ENCODE measurements at regions not wholly inside any gene's neighbourhood (a gene's known extent, or its start where the extent isn't known, plus 50 kb on each side); places are given as distances from the start of the nearest gene placed in this dataset.

DNA sequence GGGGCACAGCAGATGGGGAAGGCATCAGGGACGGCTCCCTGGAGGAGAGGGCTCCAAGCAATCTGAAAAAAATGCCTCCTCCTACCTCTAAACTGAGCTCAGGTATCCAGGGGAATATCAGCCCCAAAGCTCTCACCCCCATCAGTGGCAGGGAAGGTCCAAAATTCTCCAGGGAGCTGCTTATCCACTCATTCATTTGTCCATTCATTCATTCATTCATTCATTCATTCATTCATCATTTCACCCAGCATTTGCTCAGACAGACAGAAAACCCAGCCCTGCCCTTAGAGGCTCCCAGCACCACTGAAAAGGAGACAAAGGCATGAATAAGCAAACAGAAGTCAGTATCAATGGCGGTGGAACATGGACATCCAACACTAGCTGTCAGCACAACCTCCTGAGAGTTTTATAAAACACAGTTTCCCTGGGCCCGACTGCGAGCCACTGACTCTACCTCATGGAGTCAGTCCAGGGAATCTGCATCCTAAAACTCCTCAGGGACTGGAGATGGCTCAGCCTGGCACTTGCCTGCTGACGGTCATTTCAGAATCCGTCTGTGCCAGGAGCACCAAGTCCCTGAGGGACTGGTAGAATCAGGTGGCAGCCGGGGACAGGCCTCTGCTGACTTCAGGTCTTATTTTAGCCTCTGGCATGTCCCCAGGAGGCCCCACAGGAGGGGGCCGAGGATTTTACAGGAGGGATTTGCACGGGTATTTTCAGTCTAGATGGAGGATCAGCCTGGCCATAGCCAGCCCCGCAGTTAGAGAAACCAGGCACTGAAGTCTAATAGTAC is 164.6 kb downstream of the MN1 start:
- DNase-seq (ENCODE audit: low read depth in 2 of 3, low spot score in 1 of 3), result no peak

DNA sequence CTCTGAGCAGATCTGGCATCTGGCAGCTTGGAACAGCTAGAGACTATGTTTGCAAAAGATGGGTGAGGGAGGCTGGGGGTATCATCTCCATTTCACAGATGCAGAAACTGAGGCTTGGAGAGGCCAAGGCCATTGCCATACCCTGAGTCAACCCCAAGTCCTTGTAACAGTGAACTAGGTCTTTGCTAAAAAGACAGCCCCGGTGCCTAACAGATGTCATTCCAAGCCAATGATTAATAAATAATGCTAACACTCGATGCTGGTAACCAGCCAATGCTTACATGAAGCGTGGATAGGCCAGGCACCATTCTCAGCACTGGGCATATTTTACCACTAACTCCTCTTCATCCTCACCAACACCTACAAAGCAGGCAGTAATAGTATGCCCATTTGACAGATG is 164.0 kb downstream of the MN1 start:
- DNase-seq (ENCODE audit: low read depth in 2 of 3, low spot score in 1 of 3), result no peak

DNA sequence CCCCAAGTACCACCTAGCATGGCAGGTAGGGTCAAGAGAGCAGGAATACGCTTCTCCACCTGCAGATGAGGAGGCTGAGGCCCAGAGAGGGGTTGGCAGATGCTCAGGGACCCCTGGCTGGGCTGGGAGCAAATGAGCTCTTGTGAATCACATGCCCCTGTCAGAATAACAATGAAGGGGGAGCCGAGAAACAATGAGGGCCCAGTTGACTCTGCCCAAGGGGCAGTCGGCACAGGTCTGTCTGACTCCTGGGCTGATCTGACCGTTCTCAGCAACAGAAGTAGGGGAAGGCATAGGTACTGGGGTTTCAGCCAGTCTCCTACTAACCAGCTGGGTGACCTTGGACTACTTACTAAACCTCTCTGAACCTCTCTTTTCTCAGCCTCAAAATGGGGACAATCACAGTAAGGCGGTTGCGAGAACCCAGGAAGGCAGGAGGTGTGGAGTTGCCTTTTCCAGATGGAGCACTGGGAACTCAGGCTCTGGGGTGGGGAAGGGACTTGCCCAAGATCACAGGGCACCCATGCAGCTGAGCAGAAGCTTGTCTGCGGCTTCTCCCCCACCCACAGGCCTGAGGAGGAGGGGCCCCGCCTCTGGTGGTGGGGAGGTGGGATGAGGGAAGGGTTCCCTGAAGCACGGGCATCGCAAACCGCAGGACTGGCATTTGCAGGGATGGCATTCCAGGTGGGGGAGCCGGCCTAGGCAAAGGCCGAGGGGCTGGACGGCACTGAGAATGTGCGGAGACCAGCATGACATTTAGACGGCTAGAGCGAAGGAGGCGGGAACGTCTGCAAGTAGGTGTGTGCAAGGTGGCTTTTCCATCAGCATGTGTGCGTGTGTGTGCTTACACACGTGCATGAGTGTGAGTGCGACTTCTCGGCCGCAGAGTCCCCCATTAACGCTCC is 163.0 kb downstream of the MN1 start:
- DNase-seq (ENCODE audit: low read depth in 2 of 3, low spot score in 1 of 3), result no peak

DNA sequence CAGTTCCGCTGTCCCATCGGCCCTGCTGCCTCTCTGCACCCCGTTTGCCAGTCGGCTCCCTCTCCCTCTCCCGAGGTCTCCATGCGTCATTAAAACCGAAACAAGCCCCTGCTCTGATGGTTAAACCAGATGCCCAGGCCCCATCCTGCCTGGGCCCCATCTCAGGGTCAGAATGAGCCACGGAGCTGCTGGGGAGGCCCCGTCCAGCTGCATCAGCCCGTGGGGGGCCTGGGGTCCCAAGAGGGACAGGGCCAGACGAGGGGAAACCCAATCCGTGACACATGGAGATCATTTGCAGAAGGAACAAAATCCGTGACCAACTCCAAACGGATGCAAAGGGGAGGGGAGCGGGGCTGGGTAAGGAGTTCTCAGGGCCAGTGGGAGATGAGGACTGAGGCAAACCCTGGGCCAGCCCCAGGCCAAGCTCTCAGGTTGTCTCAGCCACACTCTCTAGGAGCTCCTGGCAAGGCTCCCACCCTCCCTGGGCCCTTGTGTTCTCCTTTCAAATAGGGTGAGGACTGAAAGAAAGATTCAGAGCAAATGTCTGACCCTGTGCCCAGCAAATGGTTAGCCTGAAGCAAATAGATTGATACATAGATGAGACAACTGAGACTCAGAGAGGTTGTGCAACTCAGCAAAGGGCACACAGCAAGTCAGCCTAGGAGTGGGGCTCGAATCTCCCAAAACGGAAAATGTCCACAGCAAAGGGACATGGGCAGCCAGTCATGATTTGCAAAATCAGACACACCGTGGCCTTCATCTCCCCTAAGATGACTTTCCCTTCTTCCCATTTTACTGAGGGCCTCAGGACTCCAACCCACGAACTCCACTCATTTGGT is 162.1 kb downstream of the MN1 start:
- DNase-seq (ENCODE audit: low read depth in 2 of 3, low spot score in 1 of 3), result no peak

DNA sequence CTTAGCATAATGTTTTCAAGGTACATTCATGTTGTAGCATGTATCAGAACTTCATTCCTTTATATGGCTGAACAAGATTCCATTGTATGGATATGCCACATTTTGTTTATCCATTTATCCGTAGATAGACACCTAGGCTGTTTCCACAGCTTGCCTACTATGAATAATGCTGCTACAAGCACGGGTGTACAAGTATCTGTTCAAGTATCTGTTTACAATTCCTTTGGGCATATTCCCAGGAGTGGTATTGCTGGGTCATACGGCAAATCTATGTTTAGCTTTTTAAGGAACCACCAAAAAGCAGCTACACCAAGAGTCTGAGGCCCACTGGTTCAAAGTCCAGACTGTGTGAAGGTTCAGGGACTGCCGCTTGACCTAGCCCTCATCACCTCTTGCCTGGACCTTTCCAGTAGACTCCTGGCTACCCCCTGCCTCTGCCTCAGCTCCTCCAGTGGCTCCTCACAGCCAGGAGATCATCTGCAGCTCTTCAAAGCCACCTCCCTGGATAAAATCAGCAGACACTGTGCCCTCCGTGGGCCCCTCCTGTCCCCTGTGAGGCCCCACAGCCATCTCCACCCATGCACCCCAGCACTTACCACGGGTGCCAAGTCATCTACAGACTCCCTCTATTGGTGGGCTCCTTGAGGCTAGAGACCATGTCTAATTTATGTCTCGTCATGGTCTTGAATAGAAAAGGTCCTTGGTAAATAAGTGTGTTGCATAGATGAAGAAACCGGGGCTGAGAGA is 160.3 kb downstream of the MN1 start:
- no peak for DNase-seq (ENCODE audit: low read depth in 2 of 3, low spot score in 1 of 3)

DNA sequence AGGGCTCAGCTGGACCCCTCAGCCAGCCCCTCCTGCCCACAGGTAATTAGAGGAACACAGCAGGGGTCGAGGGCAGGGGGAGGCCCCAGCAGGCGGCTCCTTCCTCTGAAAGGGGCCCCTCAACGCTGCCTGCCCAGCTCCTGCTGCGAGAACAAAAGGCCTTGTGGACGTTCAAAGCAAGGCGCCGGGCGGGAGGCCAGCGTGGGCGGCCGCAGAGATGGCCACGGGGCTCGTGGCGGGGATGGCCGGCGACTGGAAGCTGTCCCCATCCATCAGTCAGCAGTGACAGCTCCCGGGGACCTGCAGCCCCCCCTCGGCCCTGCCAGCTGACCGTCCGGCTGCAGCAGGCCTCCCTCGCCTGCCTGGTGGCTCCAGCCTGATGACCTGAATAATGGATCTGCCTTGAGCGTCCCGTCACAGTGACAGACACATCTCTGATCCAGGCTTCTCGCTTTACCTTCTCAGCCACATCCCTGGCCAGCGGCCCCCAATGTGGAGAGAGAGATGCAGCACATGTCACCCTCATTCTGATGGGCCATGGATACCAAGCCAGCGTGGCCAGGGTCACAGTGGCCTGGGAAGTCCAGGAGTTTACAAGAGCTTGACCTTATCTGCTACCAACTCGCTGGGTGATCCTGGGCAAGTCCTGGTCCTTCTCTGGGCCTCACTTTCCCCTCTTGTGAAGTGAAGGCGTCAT is 159.3 kb downstream of the MN1 start:
- DNase-seq (ENCODE audit: low read depth in 2 of 3, low spot score in 1 of 3), result no peak

DNA sequence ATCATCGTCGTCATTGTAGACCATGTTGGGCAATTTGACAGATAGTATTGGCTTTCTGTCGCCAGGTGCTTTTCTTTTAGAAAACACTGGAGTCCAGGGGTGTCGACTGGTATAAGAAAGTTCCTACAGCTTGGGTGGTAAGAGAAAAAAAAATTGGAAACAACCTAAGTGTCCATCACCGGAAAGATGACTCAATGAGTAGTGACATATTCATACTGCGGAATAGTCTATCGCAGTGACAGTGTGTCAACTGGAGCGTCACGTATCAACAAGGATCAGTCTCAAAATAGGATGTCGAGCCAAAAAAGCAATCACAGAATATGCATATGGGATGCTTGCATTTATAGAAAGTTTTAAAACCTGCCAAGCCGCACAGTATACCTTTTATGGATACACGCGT is 157.6 kb downstream of the MN1 start:
- no peak for DNase-seq (ENCODE audit: low read depth in 2 of 3, low spot score in 1 of 3)

DNA sequence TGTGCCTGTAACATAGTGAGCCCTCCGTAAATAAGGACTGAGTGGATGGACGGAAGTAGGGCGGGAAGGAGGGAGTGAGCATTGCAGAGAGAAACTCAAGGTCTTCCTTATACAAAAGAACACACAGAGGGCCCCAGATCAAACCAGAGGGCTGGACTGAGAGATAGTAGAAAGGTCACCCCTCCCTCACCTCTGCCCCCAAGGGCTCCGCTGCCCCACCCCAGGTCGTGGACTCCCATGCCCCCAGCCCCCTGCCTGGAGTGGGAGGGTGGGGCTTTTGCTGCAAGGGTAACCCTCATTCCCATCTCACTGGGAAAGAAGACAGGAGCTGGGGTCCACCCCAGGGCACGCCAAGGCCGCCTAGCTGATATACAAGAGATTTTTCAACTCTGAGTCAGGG is 157.0 kb downstream of the MN1 start:
- DNase-seq (ENCODE audit: low read depth in 2 of 3, low spot score in 1 of 3), result no peak

DNA sequence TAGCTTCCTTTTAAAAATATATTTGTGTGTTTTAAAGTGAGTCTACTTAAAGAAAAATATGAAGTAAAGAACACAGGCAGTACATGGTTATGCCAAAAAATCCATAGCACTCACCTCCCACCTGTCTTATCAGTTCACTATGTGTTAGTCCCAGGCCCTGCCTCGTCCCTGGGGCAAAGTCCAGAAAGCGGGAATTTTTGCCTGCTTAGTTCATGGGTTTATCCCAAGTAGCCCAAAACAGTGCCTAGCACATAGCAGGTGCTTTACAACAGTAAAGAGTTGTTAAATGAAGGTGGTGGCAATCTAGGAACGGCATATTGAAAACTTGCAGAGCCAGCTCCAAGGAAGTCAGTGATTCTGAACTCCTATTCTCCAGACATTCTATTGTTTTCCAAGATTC is 154.0 kb downstream of the MN1 start:
- no peak for DNase-seq (ENCODE audit: low read depth in 2 of 3, low spot score in 1 of 3)

DNA sequence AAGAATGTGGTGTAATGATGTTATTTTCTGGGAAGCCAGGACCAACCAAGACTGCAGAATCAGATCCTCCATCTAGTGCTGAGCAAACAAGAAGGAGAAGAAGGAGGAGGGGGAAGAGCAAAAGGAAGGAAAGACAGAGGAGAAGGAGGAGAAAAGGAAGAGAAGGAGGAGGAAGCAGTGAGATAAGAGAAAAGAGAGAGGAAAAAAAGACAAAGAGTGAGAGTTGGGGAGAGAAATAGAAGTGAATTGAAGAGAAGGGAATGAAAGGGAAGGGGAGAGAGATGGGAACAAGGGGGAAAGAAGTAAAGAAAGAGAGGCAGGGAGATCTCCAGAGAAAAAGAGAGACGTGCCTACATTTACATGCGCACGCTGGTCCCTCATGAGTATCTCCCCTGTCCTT is 153.5 kb downstream of the MN1 start:
- DNase-seq (ENCODE audit: low read depth in 2 of 3, low spot score in 1 of 3), result no peak

DNA sequence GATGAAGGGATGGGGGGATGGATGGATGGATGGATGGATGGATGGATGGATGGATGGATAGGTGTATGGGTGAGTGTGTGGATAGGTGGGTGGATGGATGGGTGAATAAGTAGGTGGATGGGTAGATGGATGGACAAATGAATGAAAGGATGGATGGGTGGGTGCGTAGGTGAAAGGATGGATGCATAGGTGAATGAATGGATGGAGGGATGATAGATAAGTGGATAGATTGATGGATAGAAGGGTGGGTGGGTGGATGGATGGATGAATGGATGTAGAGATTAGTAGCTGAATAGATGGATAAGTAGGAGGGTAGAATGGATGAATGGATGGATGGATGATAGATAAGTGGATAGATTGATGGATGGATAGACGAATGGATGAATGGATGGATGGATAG is 152.7 kb downstream of the MN1 start:
- DNase-seq (ENCODE audit: low read depth in 2 of 3, low spot score in 1 of 3), result no peak

DNA sequence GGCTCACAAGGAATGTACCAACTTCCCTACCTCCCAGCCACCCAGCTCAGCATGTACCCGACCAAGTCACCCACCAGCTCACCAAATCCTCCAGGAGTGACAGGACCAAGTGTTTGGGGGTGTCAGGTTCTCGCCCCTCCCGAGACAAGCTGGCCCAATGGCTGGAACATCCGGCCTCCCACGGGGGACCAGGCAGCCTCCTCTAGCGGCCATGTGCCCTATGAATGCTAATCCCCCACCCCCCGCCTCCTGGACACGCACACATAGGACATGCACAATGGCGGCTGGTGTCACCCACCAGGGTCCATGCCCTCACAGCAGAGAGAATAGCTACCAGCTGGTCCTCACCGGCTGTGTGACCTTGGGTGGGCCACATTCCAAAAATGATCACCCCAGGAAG is 151.0 kb downstream of the MN1 start:
- no peak for DNase-seq (ENCODE audit: low read depth in 2 of 3, low spot score in 1 of 3)

DNA sequence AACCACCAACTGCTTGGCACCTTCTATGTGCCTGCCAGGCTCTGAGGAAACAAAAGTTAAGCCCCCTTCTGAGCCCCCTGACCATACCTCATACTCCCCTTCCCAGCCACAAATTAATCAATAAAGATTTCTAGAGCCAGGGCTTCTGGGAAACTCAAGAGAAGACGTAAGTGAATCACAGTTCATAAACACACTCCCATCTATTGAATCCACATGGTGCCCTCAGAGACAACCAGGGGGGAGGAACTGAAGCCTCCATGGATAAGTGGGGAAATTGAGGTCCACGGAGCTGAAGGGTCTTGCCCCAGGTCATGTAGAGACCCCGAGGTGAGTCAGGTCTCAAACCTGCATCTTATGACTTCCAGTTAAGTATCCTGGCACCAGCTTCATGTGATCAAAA is 150.6 kb downstream of the MN1 start:
- DNase-seq (ENCODE audit: low read depth in 2 of 3, low spot score in 1 of 3), result no peak

DNA sequence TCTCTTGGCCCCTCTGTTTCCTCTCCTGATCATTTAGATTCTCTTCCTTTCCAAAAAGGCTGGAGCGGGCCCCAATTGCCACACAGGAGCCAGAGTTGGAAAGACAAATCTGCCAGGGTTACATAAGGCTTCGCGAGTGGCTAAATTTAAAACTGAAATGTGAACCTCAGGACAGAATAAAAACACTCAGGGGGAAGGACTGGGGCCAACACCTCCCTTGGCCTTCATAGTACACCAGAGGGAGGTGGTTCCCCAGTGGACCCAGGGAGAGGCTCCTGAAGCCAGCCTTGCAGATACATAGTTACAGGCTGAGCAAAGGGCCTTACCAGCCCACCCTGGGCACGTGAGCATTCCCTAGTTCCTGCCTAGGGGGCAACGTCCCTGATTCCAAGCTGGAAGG is 150.1 kb downstream of the MN1 start:
- no peak for DNase-seq (ENCODE audit: low read depth in 2 of 3, low spot score in 1 of 3)

DNA sequence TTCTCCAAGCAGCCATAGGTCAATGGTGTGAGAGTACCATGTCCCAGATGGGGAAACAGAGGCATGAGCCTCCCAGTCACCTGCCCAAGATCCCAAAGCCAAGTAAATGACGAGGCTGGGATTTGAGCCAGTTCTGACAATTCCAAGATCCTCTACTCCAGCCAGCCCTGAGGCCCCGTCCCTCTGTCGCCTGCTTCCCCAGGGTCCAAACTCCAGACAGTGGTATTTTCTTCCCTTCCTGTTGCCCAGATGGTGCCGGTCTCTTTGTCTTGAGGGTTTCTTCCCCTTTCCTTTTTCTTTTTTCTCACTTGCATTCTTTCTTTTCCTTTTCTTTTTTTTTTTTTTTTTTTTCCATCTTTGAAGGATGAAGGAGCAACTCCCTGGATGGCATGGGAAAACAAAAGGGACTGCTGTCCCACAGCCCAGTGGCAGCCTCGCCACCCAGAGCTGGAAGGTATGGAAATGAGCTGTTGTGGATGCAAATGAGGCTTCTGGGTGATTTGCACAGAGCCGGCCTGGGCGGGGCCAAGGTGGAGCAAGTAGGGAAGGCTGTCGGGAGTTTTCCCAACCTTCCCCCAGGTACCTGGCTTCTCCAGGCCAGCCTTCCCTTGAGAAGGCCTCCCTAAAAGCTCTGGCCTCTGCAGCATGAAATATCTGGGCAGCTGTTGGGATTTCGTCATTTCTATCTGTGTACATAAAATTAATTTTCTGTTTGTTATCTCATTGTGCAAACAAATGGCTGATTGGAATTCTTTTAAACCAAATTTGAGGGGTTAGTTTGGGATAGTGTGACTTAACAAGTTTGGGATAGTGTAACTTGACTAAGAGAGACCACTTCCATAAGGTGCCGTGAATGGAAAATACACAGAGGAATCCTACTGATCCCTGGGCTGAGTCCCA is 146.8 kb downstream of the MN1 start:
- DNase-seq (ENCODE audit: low read depth in 2 of 3, low spot score in 1 of 3), result no peak

DNA sequence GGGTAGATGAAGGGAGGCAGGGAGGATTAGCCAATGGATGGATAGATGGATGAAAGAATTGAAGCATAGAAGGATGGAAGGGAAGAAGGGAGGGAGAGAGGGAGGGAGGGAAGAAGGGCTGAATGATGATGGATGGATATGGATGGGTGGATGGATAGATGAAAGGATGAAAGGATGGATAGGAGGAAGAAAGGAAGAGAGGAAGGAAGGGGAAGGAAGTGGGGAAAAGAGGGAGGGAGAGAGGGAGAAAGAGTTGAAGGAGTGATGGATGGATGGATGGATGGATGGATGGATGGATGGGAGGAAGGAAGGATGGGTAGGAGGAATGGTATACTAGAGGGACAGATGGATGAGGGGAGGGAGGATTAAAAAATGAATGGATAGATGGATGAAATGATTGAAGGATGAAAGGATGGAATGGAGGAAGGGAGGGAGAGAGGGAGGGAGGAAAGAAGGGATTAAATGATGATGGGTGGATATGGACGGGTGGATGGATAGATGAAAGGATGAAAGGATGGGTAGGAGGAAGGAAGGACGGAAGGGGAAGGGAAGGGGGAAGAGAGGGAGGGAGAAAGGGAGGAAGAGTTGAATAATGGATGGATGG is 145.9 kb downstream of the MN1 start:
- DNase-seq (ENCODE audit: low read depth in 2 of 3, low spot score in 1 of 3), result no peak

DNA sequence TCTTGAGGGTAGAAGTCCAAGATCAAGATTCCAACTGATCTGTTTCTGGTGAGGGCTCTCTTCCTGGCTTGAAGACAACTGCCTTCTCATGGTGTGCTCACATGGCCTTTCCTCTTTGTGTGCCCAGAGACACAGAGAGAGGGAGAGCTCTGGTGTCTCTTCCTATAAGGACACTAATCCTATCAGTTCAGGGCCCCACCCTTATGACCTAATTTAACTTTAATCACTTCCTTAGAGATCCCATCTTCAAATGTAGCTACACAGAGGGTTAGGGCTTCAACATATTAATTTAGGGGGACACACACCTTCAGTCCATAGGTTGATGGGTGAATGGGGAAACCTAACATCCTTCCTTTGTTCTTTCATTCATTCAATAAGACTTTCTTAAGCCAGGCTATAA is 144.6 kb downstream of the MN1 start:
- no peak for DNase-seq (ENCODE audit: low read depth in 2 of 3, low spot score in 1 of 3)

DNA sequence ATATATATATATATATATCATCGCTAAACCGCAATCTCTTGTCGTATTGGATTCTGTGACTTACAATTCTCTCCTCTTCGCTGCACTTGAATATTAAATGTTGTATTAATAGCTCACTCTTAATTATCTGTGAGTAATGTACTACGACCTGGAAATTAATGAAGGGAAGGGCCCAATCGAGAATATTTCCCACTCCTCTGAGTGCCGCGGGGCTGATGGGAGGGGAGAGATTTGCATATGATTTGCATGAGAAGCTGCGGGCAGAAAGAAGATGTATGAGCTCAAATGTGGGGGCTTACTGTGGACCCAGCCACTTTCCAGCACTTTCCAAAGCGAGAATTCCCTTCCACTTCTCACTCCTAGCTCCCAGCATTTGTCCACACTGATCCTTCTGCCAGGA is 141.2 kb downstream of the MN1 start:
- DNase-seq (ENCODE audit: low read depth in 2 of 3, low spot score in 1 of 3), result no peak

All from stimulated activated CD4-positive, alpha-beta T cell treated with anti-CD3 and anti-CD28 coated beads, Interleukin-12 subunit alpha, Interleukin-12 subunit beta, amount 100 ng/mL, for 48 hours (primary cell).